Fibroblast of lung (primary cell): ENCODE measurements at regions not wholly inside any gene's neighbourhood (a gene's known extent, or its start where the extent isn't known, plus 50 kb on each side); places are given as distances from the start of the nearest gene placed in this dataset.

Experiments
- EZH2 ChIP-seq: IDR thresholded peaks from 2 replicates; pipeline ENCODE4 v1.5.1; 2012; ENCODE audit warnings: low read length, control low read depth, mild to moderate bottlenecking; ENCODE audit errors: missing control alignments
- TF ChIP-seq, protein P1 (sequence below), 2 donors: IDR thresholded peaks in 1 of 2; conservative IDR thresholded peaks in 1 of 2; 1 replicate in 1 of 2; 2 replicates in 1 of 2; pipeline ENCODE4 v1.5.1; 2011 to 2012; ENCODE audit warnings: low read length in 2 of 2, control low read depth in 1 of 2, inconsistent platforms in 1 of 2, low read depth in 1 of 2, mild to moderate bottlenecking in 1 of 2

- TF ChIP-seq, protein P1, sequence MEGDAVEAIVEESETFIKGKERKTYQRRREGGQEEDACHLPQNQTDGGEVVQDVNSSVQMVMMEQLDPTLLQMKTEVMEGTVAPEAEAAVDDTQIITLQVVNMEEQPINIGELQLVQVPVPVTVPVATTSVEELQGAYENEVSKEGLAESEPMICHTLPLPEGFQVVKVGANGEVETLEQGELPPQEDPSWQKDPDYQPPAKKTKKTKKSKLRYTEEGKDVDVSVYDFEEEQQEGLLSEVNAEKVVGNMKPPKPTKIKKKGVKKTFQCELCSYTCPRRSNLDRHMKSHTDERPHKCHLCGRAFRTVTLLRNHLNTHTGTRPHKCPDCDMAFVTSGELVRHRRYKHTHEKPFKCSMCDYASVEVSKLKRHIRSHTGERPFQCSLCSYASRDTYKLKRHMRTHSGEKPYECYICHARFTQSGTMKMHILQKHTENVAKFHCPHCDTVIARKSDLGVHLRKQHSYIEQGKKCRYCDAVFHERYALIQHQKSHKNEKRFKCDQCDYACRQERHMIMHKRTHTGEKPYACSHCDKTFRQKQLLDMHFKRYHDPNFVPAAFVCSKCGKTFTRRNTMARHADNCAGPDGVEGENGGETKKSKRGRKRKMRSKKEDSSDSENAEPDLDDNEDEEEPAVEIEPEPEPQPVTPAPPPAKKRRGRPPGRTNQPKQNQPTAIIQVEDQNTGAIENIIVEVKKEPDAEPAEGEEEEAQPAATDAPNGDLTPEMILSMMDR (conservative IDR thresholded peaks at IDR 0.05 in 1 of 2, IDR thresholded peaks at IDR 0.05 in 1 of 2; ENCODE audit: low read depth in 1 of 2, low read length in 2 of 2): no peak
- no peak for TF ChIP-seq EZH2
Observed at GRCh38 chr12:107832441-107832840, 57.9 kb downstream of the ASCL4 start.
